GM12892 (cell line): ENCODE measurements at regions not wholly inside any gene's neighbourhood (a gene's known extent, or its start where the extent isn't known, plus 50 kb on each side); places are given as distances from the start of the nearest gene placed in this dataset.

Experiments
- POLR2A ChIP-seq: IDR thresholded peaks from 2 replicates; pipeline ENCODE4 v1.6.1; 2011; ENCODE audit warnings: low read depth, low read length, control low read depth
- POLR2AphosphoS5 ChIP-seq: IDR thresholded peaks from 2 replicates; pipeline ENCODE4 v1.6.1; 2011; ENCODE audit warnings: low read depth, low read length, control low read depth

- no peak for TF ChIP-seq POLR2AphosphoS5
- no peak for TF ChIP-seq POLR2A
Observed at GRCh38 chr7:101747053-101747878, 70.2 kb upstream of the CUX1 start.
